ENCODE measurements at regions not wholly inside any gene's neighbourhood (a gene's known extent, or its start where the extent isn't known, plus 50 kb on each side); places are given as distances from the start of the nearest gene placed in this dataset.

GRCh38 chr3:73739791-73740453 is 115.2 kb upstream of the PDZRN3 start:
- no peak overlapping the region for H3K4me3 ChIP-seq (ENCODE audit: low read length)
- no peaks in the 10 kb centered on the region for H3K9me3 ChIP-seq (ENCODE audit: low read length)
- no peaks in the 10 kb centered on the region for H3K27me3 ChIP-seq (ENCODE audit: insufficient read depth, low read length)
- no peak overlapping the region for H2AFZ ChIP-seq (ENCODE audit: low read depth, low read length)
- H3K36me3 ChIP-seq (ENCODE audit: insufficient read depth, low read length): no peaks in the 10 kb centered on the region
- H3K4me1 ChIP-seq (ENCODE audit: insufficient read depth, low read length): peaks cover 3% of the 10 kb centered on the region

- no peak overlapping the region for H2AFZ ChIP-seq (ENCODE audit: low read depth, low read length)
- H3K4me1 ChIP-seq (ENCODE audit: insufficient read depth, low read length): peaks cover 11% of the 10 kb centered on the region
- no peak overlapping the region for H3K4me3 ChIP-seq (ENCODE audit: low read length)
- H3K9me3 ChIP-seq (ENCODE audit: low read length): no peaks in the 10 kb centered on the region
- H3K36me3 ChIP-seq (ENCODE audit: insufficient read depth, low read length): no peaks in the 10 kb centered on the region
- H3K27me3 ChIP-seq (ENCODE audit: insufficient read depth, low read length): no peaks in the 10 kb centered on the region
These were observed 114.0 kb upstream of the PDZRN3 start for GRCh38 chr3:73738711-73739110.

GRCh38 chr3:73734211-73735089 is 109.7 kb upstream of the PDZRN3 start:
- no peak overlapping the region for H2AFZ ChIP-seq (ENCODE audit: low read depth, low read length)
- H3K36me3 ChIP-seq (ENCODE audit: insufficient read depth, low read length): no peaks in the 10 kb centered on the region
- no peaks in the 10 kb centered on the region for H3K27me3 ChIP-seq (ENCODE audit: insufficient read depth, low read length)
- H3K9me3 ChIP-seq (ENCODE audit: low read length): no peaks in the 10 kb centered on the region
- H3K4me3 ChIP-seq (ENCODE audit: low read length): no peak overlapping the region
- peaks cover 9% of the 10 kb centered on the region for H3K4me1 ChIP-seq (ENCODE audit: insufficient read depth, low read length)

GRCh38 chr3:73733746-73734145 is 109.0 kb upstream of the PDZRN3 start:
- Histone ChIP-seq H3K27me3 (ENCODE audit: insufficient read depth, low read length) (no peaks in the 10 kb centered on the region), H3K9me3 (ENCODE audit: low read length) (no peaks in the 10 kb centered on the region), H3K4me3 (ENCODE audit: low read length) (no peak overlapping the region), H2AFZ (ENCODE audit: low read depth, low read length) (no peak overlapping the region), H3K36me3 (ENCODE audit: insufficient read depth, low read length) (no peaks in the 10 kb centered on the region), H3K4me1 (ENCODE audit: insufficient read depth, low read length) (peaks cover 9% of the 10 kb centered on the region)

- Histone ChIP-seq H3K4me3 (ENCODE audit: low read length) (no peak overlapping the region), H3K9me3 (ENCODE audit: low read length) (no peaks in the 10 kb centered on the region), H2AFZ (ENCODE audit: low read depth, low read length) (no peak overlapping the region), H3K27me3 (ENCODE audit: insufficient read depth, low read length) (no peaks in the 10 kb centered on the region), H3K4me1 (ENCODE audit: insufficient read depth, low read length) (peaks cover 23% of the 10 kb centered on the region), H3K36me3 (ENCODE audit: insufficient read depth, low read length) (no peaks in the 10 kb centered on the region)
These were observed 105.3 kb upstream of the PDZRN3 start for GRCh38 chr3:73729969-73730440.

- H3K4me1 ChIP-seq (ENCODE audit: insufficient read depth, low read length): peaks cover 14% of the 10 kb centered on the region
- H3K27me3 ChIP-seq (ENCODE audit: insufficient read depth, low read length): no peaks in the 10 kb centered on the region
- H3K9me3 ChIP-seq (ENCODE audit: low read length): no peaks in the 10 kb centered on the region
- H2AFZ ChIP-seq (ENCODE audit: low read depth, low read length): peak overlapping the region; percentile 92
- no peak overlapping the region for H3K4me3 ChIP-seq (ENCODE audit: low read length)
- H3K36me3 ChIP-seq (ENCODE audit: insufficient read depth, low read length): no peaks in the 10 kb centered on the region
These were observed 103.1 kb upstream of the PDZRN3 start for GRCh38 chr3:73727854-73728253.

- Histone ChIP-seq H3K27me3 (ENCODE audit: insufficient read depth, low read length) (no peaks in the 10 kb centered on the region), H3K4me3 (ENCODE audit: low read length) (peak overlapping the region; percentile 16)
These were observed 102.5 kb upstream of the PDZRN3 start for GRCh38 chr3:73727117-73727821.

GRCh38 chr3:73723596-73723995 is 98.9 kb upstream of the PDZRN3 start:
- Histone ChIP-seq H3K4me1 (ENCODE audit: insufficient read depth, low read length) (peaks cover 14% of the 10 kb centered on the region), H2AFZ (ENCODE audit: low read depth, low read length) (no peak overlapping the region), H3K27me3 (ENCODE audit: insufficient read depth, low read length) (no peaks in the 10 kb centered on the region), H3K36me3 (ENCODE audit: insufficient read depth, low read length) (no peaks in the 10 kb centered on the region), H3K4me3 (ENCODE audit: low read length) (no peak overlapping the region), H3K9me3 (ENCODE audit: low read length) (no peaks in the 10 kb centered on the region)

More at GRCh38 chr3:73727117-73727821, 102.5 kb upstream of the PDZRN3 start:
- no peaks in the 10 kb centered on the region for H3K36me3 ChIP-seq (ENCODE audit: insufficient read depth, low read length)
- H2AFZ ChIP-seq (ENCODE audit: low read depth, low read length): peak overlapping the region; percentile 92
- peaks cover 14% of the 10 kb centered on the region for H3K4me1 ChIP-seq (ENCODE audit: insufficient read depth, low read length)
- no peaks in the 10 kb centered on the region for H3K9me3 ChIP-seq (ENCODE audit: low read length)

- Histone ChIP-seq H3K9me3 (ENCODE audit: low read length) (no peaks in the 10 kb centered on the region), H3K36me3 (ENCODE audit: insufficient read depth, low read length) (no peaks in the 10 kb centered on the region), H3K4me3 (ENCODE audit: low read length) (no peak overlapping the region)
These were observed 95.1 kb upstream of the PDZRN3 start for GRCh38 chr3:73719861-73720260.

GRCh38 chr3:73719413-73719851 is 94.7 kb upstream of the PDZRN3 start:
- peak overlapping the region; percentile 64 for H2AFZ ChIP-seq (ENCODE audit: low read depth, low read length)
- no peaks in the 10 kb centered on the region for H3K36me3 ChIP-seq (ENCODE audit: insufficient read depth, low read length)
- no peaks in the 10 kb centered on the region for H3K27me3 ChIP-seq (ENCODE audit: insufficient read depth, low read length)
- no peaks in the 10 kb centered on the region for H3K4me1 ChIP-seq (ENCODE audit: insufficient read depth, low read length)
- H3K9me3 ChIP-seq (ENCODE audit: low read length): no peaks in the 10 kb centered on the region
- H3K4me3 ChIP-seq (ENCODE audit: low read length): no peak overlapping the region

More at GRCh38 chr3:73719861-73720260, 95.1 kb upstream of the PDZRN3 start:
- Histone ChIP-seq H3K27me3 (ENCODE audit: insufficient read depth, low read length) (no peaks in the 10 kb centered on the region), H3K4me1 (ENCODE audit: insufficient read depth, low read length) (no peaks in the 10 kb centered on the region), H2AFZ (ENCODE audit: low read depth, low read length) (peak overlapping the region; percentile 64)

GRCh38 chr3:73718326-73719110 is 93.8 kb upstream of the PDZRN3 start:
- Histone ChIP-seq H3K4me1 (ENCODE audit: insufficient read depth, low read length) (no peaks in the 10 kb centered on the region), H3K4me3 (ENCODE audit: low read length) (no peak overlapping the region), H2AFZ (ENCODE audit: low read depth, low read length) (peak overlapping the region; percentile 17), H3K27me3 (ENCODE audit: insufficient read depth, low read length) (no peaks in the 10 kb centered on the region), H3K36me3 (ENCODE audit: insufficient read depth, low read length) (no peaks in the 10 kb centered on the region), H3K9me3 (ENCODE audit: low read length) (no peaks in the 10 kb centered on the region)

- Histone ChIP-seq H2AFZ (ENCODE audit: low read depth, low read length) (no peak overlapping the region), H3K4me1 (ENCODE audit: insufficient read depth, low read length) (no peaks in the 10 kb centered on the region), H3K4me3 (ENCODE audit: low read length) (no peak overlapping the region), H3K27me3 (ENCODE audit: insufficient read depth, low read length) (no peaks in the 10 kb centered on the region), H3K9me3 (ENCODE audit: low read length) (no peaks in the 10 kb centered on the region), H3K36me3 (ENCODE audit: insufficient read depth, low read length) (no peaks in the 10 kb centered on the region)
These were observed 91.7 kb upstream of the PDZRN3 start for GRCh38 chr3:73716418-73716817.

All from neuron (in vitro differentiated cells).